KMS-11 (cell line): ENCODE measurements at regions not wholly inside any gene's neighbourhood (a gene's known extent, or its start where the extent isn't known, plus 50 kb on each side); places are given as distances from the start of the nearest gene placed in this dataset.

Experiments
- H2AFZ ChIP-seq: fragments of 200-600 bp; sonication (generic); 2 replicates; pipeline ENCODE4 v1.6.1; 2016; ENCODE audit warnings: antibody characterized with exemption, mixed run types, low read depth
- H3K27ac ChIP-seq: fragments of 200-600 bp; sonication (generic); 2 replicates; pipeline ENCODE4 v1.6.1; 2016; ENCODE audit warnings: mild to moderate bottlenecking, mixed run types
- H3K27me3 ChIP-seq: fragments of 200-600 bp; sonication (generic); 2 replicates; pipeline ENCODE4 v1.6.1; 2017; ENCODE audit warnings: mild to moderate bottlenecking, low read depth, mixed run types, moderate library complexity; ENCODE audit not compliant: insufficient read depth
- H3K36me3 ChIP-seq: fragments of 200-600 bp; sonication (generic); 2 replicates; pipeline ENCODE4 v1.6.1; 2017; ENCODE audit warnings: mild to moderate bottlenecking, mixed run types; ENCODE audit not compliant: insufficient read depth
- H3K4me1 ChIP-seq: fragments of 200-600 bp; sonication (generic); 2 replicates; pipeline ENCODE4 v1.6.1; 2016; ENCODE audit warnings: mild to moderate bottlenecking, low read depth, mixed run types; ENCODE audit not compliant: poor library complexity, severe bottlenecking
- H3K4me2 ChIP-seq: fragments of 200-600 bp; sonication (generic); 2 replicates; pipeline ENCODE4 v1.7.0; 2016; ENCODE audit warnings: mild to moderate bottlenecking, mixed run types
- H3K4me3 ChIP-seq: fragments of 200-600 bp; sonication (generic); IDR thresholded peaks from 2 replicates; pipeline ENCODE4 v1.6.1; 2017; ENCODE audit warnings: low read depth, low read length, mixed read lengths; ENCODE audit not compliant: insufficient read depth
- H3K79me2 ChIP-seq: fragments of 200-600 bp; sonication (generic); 2 replicates; pipeline ENCODE4 v1.6.1; 2016; ENCODE audit warnings: low read depth, mixed run types; ENCODE audit not compliant: insufficient read depth
- H3K9ac ChIP-seq: fragments of 200-600 bp; sonication (generic); 2 replicates; pipeline ENCODE4 v1.6.1; 2016; ENCODE audit warnings: mild to moderate bottlenecking, mixed run types
- H4K20me1 ChIP-seq: fragments of 200-600 bp; sonication (generic); 2 replicates; pipeline ENCODE4 v1.6.1; 2016; ENCODE audit warnings: mild to moderate bottlenecking, mixed run types; ENCODE audit not compliant: insufficient read depth
- CTCF ChIP-seq: fragments of 200-600 bp; sonication (generic); conservative IDR thresholded peaks from 2 replicates; pipeline ENCODE4 v1.6.1; 2017; ENCODE audit warnings: low read depth, mild to moderate bottlenecking, antibody characterized with exemption, low read length, moderate library complexity, mixed read lengths

- Histone ChIP-seq H3K27me3 (no peaks in the 10 kb centered on the region), H3K9ac (no peak overlapping the region), H3K4me2 (no peak overlapping the region), H3K36me3 (no peaks in the 10 kb centered on the region), H3K79me2 (no peaks in the 10 kb centered on the region), H3K4me1 (no peaks in the 10 kb centered on the region), H2AFZ (no peak overlapping the region), H4K20me1 (no peaks in the 10 kb centered on the region), H3K27ac (no peak overlapping the region), H3K4me3 (no peak overlapping the region)
- TF ChIP-seq CTCF, result no peak
These were observed 273.8 kb upstream of the RPS23 start for GRCh38 chr5:82551840-82552385.

GRCh38 chr5:82551192-82551591, 273.0 kb upstream of the RPS23 start:
- Histone ChIP-seq H3K4me2 (no peak overlapping the region), H3K27me3 (no peaks in the 10 kb centered on the region), H3K4me1 (no peaks in the 10 kb centered on the region), H3K36me3 (no peaks in the 10 kb centered on the region), H3K4me3 (no peak overlapping the region), H4K20me1 (no peaks in the 10 kb centered on the region), H3K9ac (no peak overlapping the region), H3K79me2 (no peaks in the 10 kb centered on the region), H3K27ac (no peak overlapping the region), H2AFZ (no peak overlapping the region)
- no peak for TF ChIP-seq CTCF

- Histone ChIP-seq H3K36me3 (no peaks in the 10 kb centered on the region), H3K9ac (no peak overlapping the region), H4K20me1 (no peaks in the 10 kb centered on the region), H3K27me3 (no peaks in the 10 kb centered on the region), H3K79me2 (no peaks in the 10 kb centered on the region), H2AFZ (no peak overlapping the region), H3K4me2 (no peak overlapping the region), H3K27ac (no peak overlapping the region), H3K4me3 (no peak overlapping the region), H3K4me1 (no peaks in the 10 kb centered on the region)
- no peak for TF ChIP-seq CTCF
These were observed 271.1 kb upstream of the RPS23 start for GRCh38 chr5:82549263-82549662.

- Histone ChIP-seq H3K4me1 (no peaks in the 10 kb centered on the region), H3K4me3 (no peak overlapping the region)
- no peak for TF ChIP-seq CTCF
These were observed 265.9 kb upstream of the RPS23 start for GRCh38 chr5:82544004-82544403.

More at GRCh38 chr5:82544004-82544403, 265.9 kb upstream of the RPS23 start:
- Histone ChIP-seq H3K9ac (no peak overlapping the region), H2AFZ (no peak overlapping the region), H3K4me2 (no peak overlapping the region), H3K79me2 (no peaks in the 10 kb centered on the region), H3K27me3 (no peaks in the 10 kb centered on the region), H4K20me1 (no peaks in the 10 kb centered on the region), H3K27ac (no peak overlapping the region), H3K36me3 (no peaks in the 10 kb centered on the region)
